ENCODE measurements at regions not wholly inside any gene's neighbourhood (a gene's known extent, or its start where the extent isn't known, plus 50 kb on each side); places are given as distances from the start of the nearest gene placed in this dataset.

- Histone ChIP-seq H3K36me3 (no peaks in the 10 kb centered on the region), H3K27ac (no peak overlapping the region), H3K9me3 (no peaks in the 10 kb centered on the region), H3K4me1 (no peaks in the 10 kb centered on the region), H3K27me3 (no peaks in the 10 kb centered on the region), H3K4me3 (no peak overlapping the region)
- in situ Hi-C loops (cut with MboI; ENCODE audit: low pct_ligation_motif_present in 1 of 4, low pct_unique_long_range_greater_than_20kb in 1 of 4, low sequenced_read_pairs in 3 of 4) (no loop called here), intact Hi-C loops (cut with DNase I; ENCODE audit: low total_unique reads) (no loop called here)
- no peak for DNase-seq
- TF ChIP-seq, protein P1, sequence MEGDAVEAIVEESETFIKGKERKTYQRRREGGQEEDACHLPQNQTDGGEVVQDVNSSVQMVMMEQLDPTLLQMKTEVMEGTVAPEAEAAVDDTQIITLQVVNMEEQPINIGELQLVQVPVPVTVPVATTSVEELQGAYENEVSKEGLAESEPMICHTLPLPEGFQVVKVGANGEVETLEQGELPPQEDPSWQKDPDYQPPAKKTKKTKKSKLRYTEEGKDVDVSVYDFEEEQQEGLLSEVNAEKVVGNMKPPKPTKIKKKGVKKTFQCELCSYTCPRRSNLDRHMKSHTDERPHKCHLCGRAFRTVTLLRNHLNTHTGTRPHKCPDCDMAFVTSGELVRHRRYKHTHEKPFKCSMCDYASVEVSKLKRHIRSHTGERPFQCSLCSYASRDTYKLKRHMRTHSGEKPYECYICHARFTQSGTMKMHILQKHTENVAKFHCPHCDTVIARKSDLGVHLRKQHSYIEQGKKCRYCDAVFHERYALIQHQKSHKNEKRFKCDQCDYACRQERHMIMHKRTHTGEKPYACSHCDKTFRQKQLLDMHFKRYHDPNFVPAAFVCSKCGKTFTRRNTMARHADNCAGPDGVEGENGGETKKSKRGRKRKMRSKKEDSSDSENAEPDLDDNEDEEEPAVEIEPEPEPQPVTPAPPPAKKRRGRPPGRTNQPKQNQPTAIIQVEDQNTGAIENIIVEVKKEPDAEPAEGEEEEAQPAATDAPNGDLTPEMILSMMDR (IDR thresholded peaks at IDR 0.05) = no peak
- no peak for TF ChIP-seq POLR2AphosphoS5 (IDR thresholded peaks at IDR 0.05)
- TF ChIP-seq EP300 (IDR thresholded peaks at IDR 0.05; ENCODE audit: low read depth) = no peak
- WGBS, 2 donors (ENCODE audit: low coverage in 1 of 2) = 32 to 42% methylated on average over 3 to 4 of the region's 5 CpGs
These were observed 343.8 kb upstream of the IRX1 start for GRCh38 chr5:3251784-3252183.

GRCh38 chr5:3249401-3249800 is 346.2 kb upstream of the IRX1 start:
- in situ Hi-C loops (cut with MboI; ENCODE audit: low pct_ligation_motif_present in 1 of 4, low pct_unique_long_range_greater_than_20kb in 1 of 4, low sequenced_read_pairs in 3 of 4) = no loop called here
- intact Hi-C loops (cut with DNase I; ENCODE audit: low total_unique reads) = no loop called here
- no peaks in the 10 kb centered on the region for H3K9me3 ChIP-seq
- DNase-seq = no peak
- no peak overlapping the region for H3K27ac ChIP-seq
- 50 to 71% methylated on average over 1 to 2 of the region's 2 CpGs for WGBS, 2 donors (ENCODE audit: low coverage in 1 of 2)
- no peaks in the 10 kb centered on the region for H3K27me3 ChIP-seq
- no peaks in the 10 kb centered on the region for H3K4me1 ChIP-seq
- H3K4me3 ChIP-seq = no peak overlapping the region
- no peaks in the 10 kb centered on the region for H3K36me3 ChIP-seq
- TF ChIP-seq POLR2A (IDR thresholded peaks at IDR 0.05) (no peak), POLR2AphosphoS5 (IDR thresholded peaks at IDR 0.05) (no peak), EP300 (IDR thresholded peaks at IDR 0.05; ENCODE audit: low read depth) (no peak)
- TF ChIP-seq, protein P1 (IDR thresholded peaks at IDR 0.05) = no peak

GRCh38 chr5:3237276-3237868 is 358.3 kb upstream of the IRX1 start:
- no peak overlapping the region for H3K4me3 ChIP-seq
- TF ChIP-seq POLR2AphosphoS5 (IDR thresholded peaks at IDR 0.05) (no peak), EP300 (IDR thresholded peaks at IDR 0.05; ENCODE audit: low read depth) (no peak), POLR2A (IDR thresholded peaks at IDR 0.05) (no peak)
- TF ChIP-seq, protein P1 (IDR thresholded peaks at IDR 0.05) = no peak
- no peaks in the 10 kb centered on the region for H3K27me3 ChIP-seq
- H3K9me3 ChIP-seq = no peaks in the 10 kb centered on the region
- H3K4me1 ChIP-seq = no peaks in the 10 kb centered on the region
- no peak overlapping the region for H3K27ac ChIP-seq
- in situ Hi-C loops (cut with MboI; ENCODE audit: low pct_ligation_motif_present in 1 of 4, low pct_unique_long_range_greater_than_20kb in 1 of 4, low sequenced_read_pairs in 3 of 4) = no loop called here
- H3K36me3 ChIP-seq = no peaks in the 10 kb centered on the region
- intact Hi-C loops (cut with DNase I; ENCODE audit: low total_unique reads) = no loop called here
- DNase-seq = no peak
- WGBS, 2 donors (ENCODE audit: low coverage in 1 of 2) = 79% methylated on average over 11 of the region's 11 CpGs; no CpG with 5 or more reads in 1 of the 2 donors

- intact Hi-C loops (cut with DNase I; ENCODE audit: low total_unique reads) = no loop called here
- no peak for DNase-seq
- no peaks in the 10 kb centered on the region for H3K36me3 ChIP-seq
- H3K9me3 ChIP-seq = no peaks in the 10 kb centered on the region
- in situ Hi-C loops (cut with MboI; ENCODE audit: low pct_ligation_motif_present in 1 of 4, low pct_unique_long_range_greater_than_20kb in 1 of 4, low sequenced_read_pairs in 3 of 4) = no loop called here
- H3K27me3 ChIP-seq = no peaks in the 10 kb centered on the region
- WGBS, 2 donors (ENCODE audit: low coverage in 1 of 2) = 90 to 92% methylated on average over 2 to 9 of the region's 9 CpGs
- H3K4me3 ChIP-seq = no peak overlapping the region
- H3K4me1 ChIP-seq = no peaks in the 10 kb centered on the region
- no peak overlapping the region for H3K27ac ChIP-seq
- no peak for TF ChIP-seq EP300 (IDR thresholded peaks at IDR 0.05; ENCODE audit: low read depth)
- TF ChIP-seq, protein P1 (IDR thresholded peaks at IDR 0.05) = no peak
- no peak for TF ChIP-seq POLR2A (IDR thresholded peaks at IDR 0.05)
- TF ChIP-seq POLR2AphosphoS5 (IDR thresholded peaks at IDR 0.05) = no peak
These were observed 361.1 kb upstream of the IRX1 start for GRCh38 chr5:3234566-3234965.

Data from transverse colon (tissue), 4 donors.